Ramos (cell line): ENCODE measurements at regions not wholly inside any gene's neighbourhood (a gene's known extent, or its start where the extent isn't known, plus 50 kb on each side); places are given as distances from the start of the nearest gene placed in this dataset.

ENCODE experiments used
- in situ Hi-C: fragments of 300-500 bp; cut with MboI; formaldehyde crosslinking; loops from one replicate; pipeline ENCODE4 v1.14.3; 2022; ENCODE audit warnings: low sequenced_read_pairs; ENCODE audit not compliant: unreplicated experiment

- in situ Hi-C loops, result no loop called here
These were observed 1022.0 kb upstream of the TMEM132C start for GRCh38 chr12:127245009-127245408.

- in situ Hi-C loops, result no loop called here
These were observed 1021.5 kb upstream of the TMEM132C start for GRCh38 chr12:127245437-127245836.

GRCh38 chr12:127247937-127248336, 1019.0 kb upstream of the TMEM132C start:
- in situ Hi-C loops, result no loop called here

GRCh38 chr12:127249428-127249827, 1017.5 kb upstream of the TMEM132C start:
- in situ Hi-C loops, result no loop called here

GRCh38 chr12:127253797-127254327, 1013.1 kb upstream of the TMEM132C start:
- in situ Hi-C loops, result no loop called here

GRCh38 chr12:127254420-127254955, 1012.5 kb upstream of the TMEM132C start:
- in situ Hi-C loops, result no loop called here

GRCh38 chr12:127257366-127257935, 1009.5 kb upstream of the TMEM132C start:
- in situ Hi-C loops, result no loop called here

- in situ Hi-C loops, result no loop called here
These were observed 1006.4 kb upstream of the TMEM132C start for GRCh38 chr12:127260531-127260930.

GRCh38 chr12:127260999-127261398, 1006.0 kb upstream of the TMEM132C start:
- in situ Hi-C loops, result no loop called here

GRCh38 chr12:127262615-127263014, 1004.4 kb upstream of the TMEM132C start:
- in situ Hi-C loops, result no loop called here

- in situ Hi-C loops, result no loop called here
These were observed 1003.3 kb upstream of the TMEM132C start for GRCh38 chr12:127263621-127264020.

GRCh38 chr12:127267128-127267527, 999.8 kb upstream of the TMEM132C start:
- in situ Hi-C loops, result no loop called here

- in situ Hi-C loops, result no loop called here
These were observed 998.8 kb upstream of the TMEM132C start for GRCh38 chr12:127268213-127268612.

- in situ Hi-C loops, result no loop called here
These were observed 998.1 kb upstream of the TMEM132C start for GRCh38 chr12:127268706-127269425.

- in situ Hi-C loops, result no loop called here
These were observed 996.8 kb upstream of the TMEM132C start for GRCh38 chr12:127270193-127270592.

GRCh38 chr12:127271776-127272175, 995.2 kb upstream of the TMEM132C start:
- in situ Hi-C loops, result no loop called here

GRCh38 chr12:127272864-127273263, 994.1 kb upstream of the TMEM132C start:
- in situ Hi-C loops, result no loop called here

- in situ Hi-C loops, result no loop called here
These were observed 993.3 kb upstream of the TMEM132C start for GRCh38 chr12:127273626-127274025.

GRCh38 chr12:127275416-127275815, 991.6 kb upstream of the TMEM132C start:
- in situ Hi-C loops, result no loop called here

GRCh38 chr12:127277882-127278281, 989.1 kb upstream of the TMEM132C start:
- in situ Hi-C loops, result no loop called here

- in situ Hi-C loops, result no loop called here
These were observed 988.6 kb upstream of the TMEM132C start for GRCh38 chr12:127278351-127278750.
